GM12878 (cell line): ENCODE measurements at regions not wholly inside any gene's neighbourhood (a gene's known extent, or its start where the extent isn't known, plus 50 kb on each side); places are given as distances from the start of the nearest gene placed in this dataset.

Source experiments
- ATAC-seq: fragments of 200-7000 bp; cut with Tn5 transposase; 3 replicates; pipeline ENCODE4 v1.9.1; 2020; ENCODE audit warnings: mild to moderate bottlenecking, moderate library complexity
- BruUV-seq: library from RNA; stranded (reverse); fragments of 400-500 nt; replicated peaks from 2 replicates; lab custom pipeline; 2021; lab: Mats Ljungman, UMichigan
- CTCF ChIA-PET: fragments of 300-600 bp; sonication (Branson Sonifier 250); formaldehyde crosslinking; extraction: SDS; loops from one replicate; lab custom pipeline; 2021; ENCODE audit warnings: inconsistent platforms; lab: Yijun Ruan, JAX
- POLR2A ChIA-PET: fragments of 350-600 bp; formaldehyde crosslinking; extraction: SDS; loops from one replicate; lab custom pipeline; 2021; ENCODE audit warnings: inconsistent platforms; lab: Charles Lee
- RAD21 ChIA-PET: fragments of 300-600 bp; sonication (Branson Sonifier 250); formaldehyde crosslinking; loops from one replicate; lab custom pipeline; 2023; ENCODE audit warnings: antibody characterized with exemption; ENCODE audit not compliant: unreplicated experiment; lab: Charles Lee
- SMC1A ChIA-PET: fragments of 300-600 bp; sonication (Branson Sonifier 250); formaldehyde crosslinking; loops from one replicate; lab custom pipeline; 2023; ENCODE audit not compliant: unreplicated experiment, uncharacterized antibody; lab: Charles Lee
- DNase-seq: peaks from one replicate; pipeline ENCODE4 v3.0.0-alpha.2; 2011; ENCODE audit warnings: low read depth, low spot score
- FAIRE-seq: peaks from 3 replicates; lab custom pipeline; 2011; peaks lifted over from hg19 to GRCh38; lab: Jason Lieb, UNC
- H2AFZ ChIP-seq: 2 replicates; pipeline ENCODE4 v1.6.0; 2011; ENCODE audit warnings: low read depth, low read length, control low read depth; ENCODE audit not compliant: control insufficient read depth
- H3K27ac ChIP-seq: 2 replicates; pipeline ENCODE4 v1.5.1; 2011; ENCODE audit warnings: control low read depth; ENCODE audit not compliant: control insufficient read depth, insufficient read depth
- H3K27me3 ChIP-seq, 2 experiments: replicated peaks in 1 of 2; 2 replicates each; pipeline versions ENCODE4 v1.6.0 to v1.6.1; 2011; ENCODE audit warnings: low read length in 1 of 2; ENCODE audit not compliant: control insufficient read depth in 2 of 2, insufficient read depth in 2 of 2
- H3K36me3 ChIP-seq, 2 experiments: 2 replicates each; pipeline ENCODE4 v1.5.1; 2011; ENCODE audit warnings: low read length in 1 of 2; ENCODE audit not compliant: control insufficient read depth in 2 of 2, insufficient read depth in 2 of 2
- H3K4me1 ChIP-seq: 2 replicates; pipeline ENCODE4 v1.6.1; 2011; ENCODE audit warnings: mild to moderate bottlenecking, low read length, moderate library complexity, mixed read lengths; ENCODE audit not compliant: control insufficient read depth, insufficient read depth
- H3K4me2 ChIP-seq: 2 replicates; pipeline ENCODE4 v1.6.0; 2011; ENCODE audit warnings: control low read depth; ENCODE audit not compliant: control insufficient read depth, insufficient read depth
- H3K4me3 ChIP-seq: fragments of 200-600 bp; sonication (generic); 2 replicates; pipeline ENCODE4 v1.5.1; 2016
- H3K79me2 ChIP-seq: 2 replicates; pipeline ENCODE4 v1.6.0; 2011; ENCODE audit warnings: low read length; ENCODE audit not compliant: control insufficient read depth, insufficient read depth
- H3K9ac ChIP-seq: 2 replicates; pipeline ENCODE4 v1.8.0; 2011; ENCODE audit warnings: low read length, control low read depth, mixed read lengths; ENCODE audit not compliant: control insufficient read depth, insufficient read depth
- H3K9me3 ChIP-seq: replicated peaks from 3 replicates; pipeline ENCODE4 v1.5.1; 2011; ENCODE audit warnings: mild to moderate bottlenecking, low read length; ENCODE audit not compliant: control insufficient read depth, insufficient read depth
- H4K20me1 ChIP-seq: 2 replicates; pipeline ENCODE4 v1.6.0; 2011; ENCODE audit not compliant: control insufficient read depth, insufficient read depth
- BHLHE40 ChIP-seq, 2 experiments: fragments of 450-650 bp in 1 of 2; IDR thresholded peaks; 2 replicates each; pipeline ENCODE4 v1.6.1; 2011 to 2017; ENCODE audit warnings: low read depth in 2 of 2, borderline replicate concordance in 1 of 2, improper control_type of control experiment in 1 of 2, low read length in 1 of 2, mild to moderate bottlenecking in 1 of 2
- CHD1 ChIP-seq: IDR thresholded peaks from 2 replicates; pipeline ENCODE4 v1.6.1; 2012; ENCODE audit warnings: low read depth, low read length, improper control_type of control experiment
- DPF2 ChIP-seq: fragments of 450-650 bp; IDR thresholded peaks from 2 replicates; pipeline ENCODE4 v1.6.1; 2017; ENCODE audit warnings: mild to moderate bottlenecking
- ETV6 ChIP-seq, 2 experiments: fragments of 450-650 bp in 1 of 2; IDR thresholded peaks in 1 of 2; conservative IDR thresholded peaks in 1 of 2; 2 replicates each; pipeline ENCODE4 v1.6.1; 2014; ENCODE audit warnings: antibody characterized with exemption in 1 of 2, borderline replicate concordance in 1 of 2, low read depth in 1 of 2, mild to moderate bottlenecking in 1 of 2, moderate library complexity in 1 of 2
- MEF2A ChIP-seq: IDR thresholded peaks from 2 replicates; pipeline ENCODE4 v1.6.1; 2011; ENCODE audit warnings: low read depth, mild to moderate bottlenecking, low read length, moderate library complexity; ENCODE audit not compliant: insufficient read depth
- MLLT1 ChIP-seq: fragments of 450-650 bp; IDR thresholded peaks from 2 replicates; pipeline ENCODE4 v1.6.1; 2016; ENCODE audit warnings: mild to moderate bottlenecking
- MTA2 ChIP-seq: fragments of 450-650 bp; IDR thresholded peaks from 2 replicates; pipeline ENCODE4 v1.6.1; 2016; ENCODE audit warnings: low read depth, mild to moderate bottlenecking, moderate library complexity
- PAX8 ChIP-seq: fragments of 450-650 bp; IDR thresholded peaks from 2 replicates; pipeline ENCODE4 v1.6.1; 2017; ENCODE audit warnings: mild to moderate bottlenecking, moderate library complexity
- PML ChIP-seq: IDR thresholded peaks from 2 replicates; pipeline ENCODE4 v1.6.1; 2012; ENCODE audit warnings: low read length, inconsistent platforms
- SMC3 ChIP-seq: IDR thresholded peaks from 2 replicates; pipeline ENCODE4 v1.6.1; 2011; ENCODE audit warnings: low read length, improper control_type of control experiment, borderline replicate concordance
- STAT1 ChIP-seq: fragments of 450-650 bp; conservative IDR thresholded peaks from 2 replicates; pipeline ENCODE4 v1.6.1; 2014; ENCODE audit warnings: antibody characterized with exemption, mild to moderate bottlenecking
- STAT3 ChIP-seq: IDR thresholded peaks from 2 replicates; pipeline ENCODE4 v1.6.1; 2011; ENCODE audit warnings: low read depth, low read length, improper control_type of control experiment
- WGBS: methylation state at CpG from one replicate; pipeline ENCODE4 v1.1.6; 2016; ENCODE audit warnings: low lambda C conversion rate; ENCODE audit not compliant: insufficient replicate concordance, insufficient coverage; ENCODE audit errors: missing lambda C conversion rate; 5-methylcytosine and 5-hydroxymethylcytosine counted together
- in situ Hi-C: fragments of 300-500 bp; cut with MboI; formaldehyde crosslinking; loops from 9 replicates; pipeline ENCODE4 v1.14.3; 2018; ENCODE audit warnings: mixed read lengths
- intact Hi-C: fragments of 100-400 bp; cut with micrococcal nuclease; formaldehyde crosslinking; loops from one replicate; pipeline ENCODE4 v1.14.2; 2022; ENCODE audit not compliant: unreplicated experiment
- TF ChIP-seq, protein P1 (sequence below), 3 experiments: IDR thresholded peaks in 2 of 3; conservative IDR thresholded peaks in 1 of 3; 2 replicates each; pipeline ENCODE4 v1.5.1; 2011; ENCODE audit warnings: low read depth in 3 of 3, low read length in 3 of 3, mild to moderate bottlenecking in 3 of 3, control low read depth in 2 of 3, moderate library complexity in 2 of 3, inconsistent platforms in 1 of 3, mixed read lengths in 1 of 3; ENCODE audit not compliant: control insufficient read depth in 2 of 3, insufficient read depth in 1 of 3; ENCODE audit errors: extremely low read depth in 1 of 3
- TF ChIP-seq, protein P2 (sequence below): fragments of 150-350 bp; IDR thresholded peaks from 2 replicates; pipeline ENCODE4 v1.6.1; 2014; ENCODE audit warnings: mild to moderate bottlenecking, low read depth, low read length

DNA sequence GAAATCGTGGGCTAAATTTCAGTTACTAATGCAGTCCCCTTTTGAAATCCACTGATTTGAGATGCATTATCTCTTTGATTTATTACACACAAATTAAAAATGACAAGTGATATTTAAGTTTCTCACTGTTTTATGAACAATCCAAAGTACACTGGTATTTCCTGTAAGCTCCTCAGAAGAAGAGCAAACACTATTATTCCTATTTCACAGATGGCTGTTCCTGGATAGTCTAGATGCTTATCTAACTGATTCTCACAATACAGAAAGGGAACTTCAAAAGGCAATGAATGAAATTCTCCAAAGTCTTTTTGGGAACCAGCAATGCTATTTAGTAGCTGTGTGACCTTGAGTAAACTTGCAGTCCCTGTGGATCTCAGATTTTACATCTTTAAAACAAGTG, 404.7 kb upstream of the DAB2 start:
- no TSS peak for BruUV-seq
- Histone ChIP-seq H3K27me3 (no peaks in the 10 kb centered on the region), H3K79me2 (no peaks in the 10 kb centered on the region), H4K20me1 (no peaks in the 10 kb centered on the region), H3K4me3 (no peak overlapping the region), H3K4me2 (no peak overlapping the region), H2AFZ (no peak overlapping the region), H3K36me3 (no peaks in the 10 kb centered on the region), H3K9ac (no peak overlapping the region), H3K4me1 (no peaks in the 10 kb centered on the region), H3K9me3 (no peaks in the 10 kb centered on the region), H3K27ac (no peak overlapping the region)
- in situ Hi-C loops (no loop called here), intact Hi-C loops (no loop called here)
- POLR2A ChIA-PET, result no interaction called here
- TF ChIP-seq ETV6 (conservative IDR thresholded peaks at IDR 0.05 in 1 of 2, IDR thresholded peaks at IDR 0.05 in 1 of 2; ENCODE audit: borderline replicate concordance in 1 of 2, low read depth in 1 of 2) (no peak), DPF2 (no peak), MTA2 (no peak), STAT3 (no peak)
- DNase-seq, result no peak
- WGBS, result 5% methylated on average over 1 of the region's 1 CpG
- RAD21 ChIA-PET, result interaction anchor here (0.6 kb wide), 1 partner anchor 138 kb away, joined by 3 read pairs; no protein-coding TSS in a partner anchor
- CTCF ChIA-PET, result no interaction called here
- FAIRE-seq, result no peak
- SMC1A ChIA-PET, result interaction anchor here (0.5 kb wide), 1 partner anchor 283 kb away, joined by 3 read pairs; no protein-coding TSS in a partner anchor
- ATAC-seq, result no peak

GRCh38 chr5:39826051-39826450, 401.3 kb upstream of the DAB2 start:
- Histone ChIP-seq H3K36me3 (no peaks in the 10 kb centered on the region), H2AFZ (no peak overlapping the region), H3K27ac (no peak overlapping the region), H3K27me3 (no peaks in the 10 kb centered on the region), H3K9ac (no peak overlapping the region), H3K9me3 (no peaks in the 10 kb centered on the region), H3K4me3 (no peak overlapping the region), H3K4me1 (no peaks in the 10 kb centered on the region), H3K79me2 (no peaks in the 10 kb centered on the region), H4K20me1 (no peaks in the 10 kb centered on the region), H3K4me2 (no peak overlapping the region)
- ChIA-PET CTCF (no interaction called here), SMC1A (interaction anchor here (0.8 kb wide), 1 partner anchor 141 kb away, joined by 3 read pairs; no protein-coding TSS in a partner anchor), RAD21 (no interaction called here), POLR2A (no interaction called here)
- ATAC-seq (no peak), DNase-seq (no peak), FAIRE-seq (no peak)
- 18% methylated on average over 4 of the region's 4 CpGs for WGBS
- in situ Hi-C loops, result no loop called here
- BruUV-seq, result no TSS peak
- intact Hi-C loops, result no loop called here
- TF ChIP-seq, protein P1, sequence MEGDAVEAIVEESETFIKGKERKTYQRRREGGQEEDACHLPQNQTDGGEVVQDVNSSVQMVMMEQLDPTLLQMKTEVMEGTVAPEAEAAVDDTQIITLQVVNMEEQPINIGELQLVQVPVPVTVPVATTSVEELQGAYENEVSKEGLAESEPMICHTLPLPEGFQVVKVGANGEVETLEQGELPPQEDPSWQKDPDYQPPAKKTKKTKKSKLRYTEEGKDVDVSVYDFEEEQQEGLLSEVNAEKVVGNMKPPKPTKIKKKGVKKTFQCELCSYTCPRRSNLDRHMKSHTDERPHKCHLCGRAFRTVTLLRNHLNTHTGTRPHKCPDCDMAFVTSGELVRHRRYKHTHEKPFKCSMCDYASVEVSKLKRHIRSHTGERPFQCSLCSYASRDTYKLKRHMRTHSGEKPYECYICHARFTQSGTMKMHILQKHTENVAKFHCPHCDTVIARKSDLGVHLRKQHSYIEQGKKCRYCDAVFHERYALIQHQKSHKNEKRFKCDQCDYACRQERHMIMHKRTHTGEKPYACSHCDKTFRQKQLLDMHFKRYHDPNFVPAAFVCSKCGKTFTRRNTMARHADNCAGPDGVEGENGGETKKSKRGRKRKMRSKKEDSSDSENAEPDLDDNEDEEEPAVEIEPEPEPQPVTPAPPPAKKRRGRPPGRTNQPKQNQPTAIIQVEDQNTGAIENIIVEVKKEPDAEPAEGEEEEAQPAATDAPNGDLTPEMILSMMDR (IDR thresholded peaks at IDR 0.05 in 2 of 3, conservative IDR thresholded peaks at IDR 0.05 in 1 of 3; ENCODE audit: control insufficient read depth in 2 of 3, extremely low read depth in 1 of 3, insufficient read depth in 1 of 3, low read depth in 3 of 3, low read length in 3 of 3), result no peak
- TF ChIP-seq CHD1, result no peak
- no peak for TF ChIP-seq MEF2A
- TF ChIP-seq, protein P2, sequence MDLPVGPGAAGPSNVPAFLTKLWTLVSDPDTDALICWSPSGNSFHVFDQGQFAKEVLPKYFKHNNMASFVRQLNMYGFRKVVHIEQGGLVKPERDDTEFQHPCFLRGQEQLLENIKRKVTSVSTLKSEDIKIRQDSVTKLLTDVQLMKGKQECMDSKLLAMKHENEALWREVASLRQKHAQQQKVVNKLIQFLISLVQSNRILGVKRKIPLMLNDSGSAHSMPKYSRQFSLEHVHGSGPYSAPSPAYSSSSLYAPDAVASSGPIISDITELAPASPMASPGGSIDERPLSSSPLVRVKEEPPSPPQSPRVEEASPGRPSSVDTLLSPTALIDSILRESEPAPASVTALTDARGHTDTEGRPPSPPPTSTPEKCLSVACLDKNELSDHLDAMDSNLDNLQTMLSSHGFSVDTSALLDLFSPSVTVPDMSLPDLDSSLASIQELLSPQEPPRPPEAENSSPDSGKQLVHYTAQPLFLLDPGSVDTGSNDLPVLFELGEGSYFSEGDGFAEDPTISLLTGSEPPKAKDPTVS, result no peak
- no peak for TF ChIP-seq PAX8
- no peak for TF ChIP-seq STAT1
- no peak for TF ChIP-seq SMC3
- no peak for TF ChIP-seq BHLHE40 (IDR thresholded peaks at IDR 0.05; ENCODE audit: borderline replicate concordance in 1 of 2, low read depth in 2 of 2, low read length in 1 of 2)
- no peak for TF ChIP-seq MLLT1
- no peak for TF ChIP-seq PML
